ENCODE measurements at regions not wholly inside any gene's neighbourhood (a gene's known extent, or its start where the extent isn't known, plus 50 kb on each side); places are given as distances from the start of the nearest gene placed in this dataset.

- DNase-seq (ENCODE audit: low spot score) = no peak
- in situ Hi-C loops (cut with MboI; ENCODE audit: low sequenced_read_pairs, unreplicated experiment) = no loop called here
- TF ChIP-seq CTCF (IDR thresholded peaks at IDR 0.05; ENCODE audit: borderline replicate concordance, control extremely low read depth, extremely low read depth, insufficient read depth, missing control alignments) = no peak
Measured at GRCh38 chr16:55264949-55265348, 59.1 kb upstream of the IRX6 start.

- DNase-seq (ENCODE audit: low spot score) = no peak
- no peak for TF ChIP-seq CTCF (IDR thresholded peaks at IDR 0.05; ENCODE audit: borderline replicate concordance, control extremely low read depth, extremely low read depth, insufficient read depth, missing control alignments)
- in situ Hi-C loops (cut with MboI; ENCODE audit: low sequenced_read_pairs, unreplicated experiment) = no loop called here
Measured at GRCh38 chr16:55265926-55266325, 58.1 kb upstream of the IRX6 start.

GRCh38 chr16:55271945-55272513 lies 52.0 kb upstream of the IRX6 start:
- DNase-seq (ENCODE audit: low spot score) = no peak
- in situ Hi-C loops (cut with MboI; ENCODE audit: low sequenced_read_pairs, unreplicated experiment) = no loop called here
- no peak for TF ChIP-seq CTCF (IDR thresholded peaks at IDR 0.05; ENCODE audit: borderline replicate concordance, control extremely low read depth, extremely low read depth, insufficient read depth, missing control alignments)

- in situ Hi-C loops (cut with MboI; ENCODE audit: low sequenced_read_pairs, unreplicated experiment) = no loop called here
- TF ChIP-seq CTCF (IDR thresholded peaks at IDR 0.05; ENCODE audit: borderline replicate concordance, control extremely low read depth, extremely low read depth, insufficient read depth, missing control alignments) = no peak
- DNase-seq (ENCODE audit: low spot score) = no peak
Measured at GRCh38 chr16:55272744-55273143, 51.3 kb upstream of the IRX6 start.

GRCh38 chr16:55273356-55273755 lies 50.6 kb upstream of the IRX6 start:
- no peak for TF ChIP-seq CTCF (IDR thresholded peaks at IDR 0.05; ENCODE audit: borderline replicate concordance, control extremely low read depth, extremely low read depth, insufficient read depth, missing control alignments)
- in situ Hi-C loops (cut with MboI; ENCODE audit: low sequenced_read_pairs, unreplicated experiment) = no loop called here
- DNase-seq (ENCODE audit: low spot score) = no peak

GRCh38 chr16:55273959-55274358 lies 50.0 kb upstream of the IRX6 start:
- in situ Hi-C loops (cut with MboI; ENCODE audit: low sequenced_read_pairs, unreplicated experiment) = no loop called here
- TF ChIP-seq CTCF (IDR thresholded peaks at IDR 0.05; ENCODE audit: borderline replicate concordance, control extremely low read depth, extremely low read depth, insufficient read depth, missing control alignments) = no peak
- no peak for DNase-seq (ENCODE audit: low spot score)
